OCI-LY1 (cell line): ENCODE measurements at regions not wholly inside any gene's neighbourhood (a gene's known extent, or its start where the extent isn't known, plus 50 kb on each side); places are given as distances from the start of the nearest gene placed in this dataset.

Experiments
- H2AFZ ChIP-seq: fragments of 200-600 bp; sonication (generic), shearing (Covaris generic); 2 replicates; pipeline ENCODE4 v1.6.0; 2014; ENCODE audit warnings: antibody characterized with exemption, mild to moderate bottlenecking, low read length
- H3F3A ChIP-seq: fragments of 200-600 bp; sonication (generic), shearing (Covaris generic); 2 replicates; pipeline ENCODE4 v1.6.0; 2014; ENCODE audit warnings: mild to moderate bottlenecking, antibody characterized with exemption, low read length, moderate library complexity; ENCODE audit not compliant: insufficient read depth
- H3K27ac ChIP-seq: fragments of 200-600 bp; sonication (generic); 2 replicates; pipeline ENCODE4 v1.5.1; 2014; ENCODE audit warnings: low read length, mixed run types, mild to moderate bottlenecking, low read depth; ENCODE audit not compliant: poor library complexity, severe bottlenecking
- H3K27me3 ChIP-seq: fragments of 200-600 bp; sonication (generic); 2 replicates; pipeline ENCODE4 v1.6.0; 2014; ENCODE audit warnings: antibody characterized with exemption, mild to moderate bottlenecking, low read length, moderate library complexity; ENCODE audit not compliant: insufficient read depth
- H3K36me3 ChIP-seq: fragments of 200-600 bp; sonication (generic); 2 replicates; pipeline ENCODE4 v1.6.1; 2014; ENCODE audit warnings: mild to moderate bottlenecking, antibody characterized with exemption, low read length, moderate library complexity, mixed read lengths; ENCODE audit not compliant: insufficient read depth
- H3K4me1 ChIP-seq: fragments of 200-600 bp; sonication (generic); 2 replicates; pipeline ENCODE4 v1.5.1; 2014; ENCODE audit warnings: mild to moderate bottlenecking, low read length, moderate library complexity; ENCODE audit not compliant: insufficient read depth, severe bottlenecking
- H3K4me2 ChIP-seq: fragments of 200-600 bp; sonication (generic), shearing (Covaris generic); 2 replicates; pipeline ENCODE4 v1.6.1; 2014; ENCODE audit warnings: low read length
- H3K4me3 ChIP-seq: fragments of 200-600 bp; sonication (generic); 2 replicates; pipeline ENCODE4 v1.5.1; 2014; ENCODE audit warnings: low read length, low read depth, mild to moderate bottlenecking, mixed read lengths; ENCODE audit not compliant: poor library complexity, severe bottlenecking
- H3K79me2 ChIP-seq: fragments of 200-600 bp; shearing (Covaris generic); 2 replicates; pipeline ENCODE4 v1.6.1; 2016; ENCODE audit warnings: mixed run types, low read length, mixed read lengths; ENCODE audit not compliant: insufficient read depth
- H3K9ac ChIP-seq: fragments of 200-600 bp; sonication (generic), shearing (Covaris generic); 2 replicates; pipeline ENCODE4 v1.6.1; 2014; ENCODE audit warnings: mild to moderate bottlenecking, low read length, mixed read lengths
- H3K9me2 ChIP-seq: fragments of 200-600 bp; sonication (generic), shearing (Covaris generic); 2 replicates; pipeline ENCODE4 v1.6.1; 2014; ENCODE audit warnings: low read depth, mild to moderate bottlenecking, low read length, mixed read lengths
- H3K9me3 ChIP-seq: fragments of 200-600 bp; shearing (Covaris generic); 2 replicates; pipeline ENCODE4 v1.6.1; 2014; ENCODE audit warnings: low read length, mixed read lengths
- H4K20me1 ChIP-seq: fragments of 200-600 bp; sonication (generic), shearing (Covaris generic); 2 replicates; pipeline ENCODE4 v1.6.0; 2016; ENCODE audit warnings: mild to moderate bottlenecking, low read length; ENCODE audit not compliant: insufficient read depth
- EZH2 ChIP-seq: fragments of 200-600 bp; sonication (generic), shearing (Covaris generic); IDR thresholded peaks from 2 replicates; pipeline ENCODE4 v1.8.0; 2017; ENCODE audit warnings: borderline replicate concordance, mixed run types, mild to moderate bottlenecking, antibody characterized with exemption, low read length, moderate library complexity, mixed read lengths
- TF ChIP-seq, protein P1 (sequence below): fragments of 200-600 bp; sonication (generic), shearing (Covaris generic); IDR thresholded peaks from 2 replicates; pipeline ENCODE4 v1.5.1; 2017; ENCODE audit warnings: mild to moderate bottlenecking, antibody characterized with exemption, low read length, moderate library complexity, mixed read lengths

DNA sequence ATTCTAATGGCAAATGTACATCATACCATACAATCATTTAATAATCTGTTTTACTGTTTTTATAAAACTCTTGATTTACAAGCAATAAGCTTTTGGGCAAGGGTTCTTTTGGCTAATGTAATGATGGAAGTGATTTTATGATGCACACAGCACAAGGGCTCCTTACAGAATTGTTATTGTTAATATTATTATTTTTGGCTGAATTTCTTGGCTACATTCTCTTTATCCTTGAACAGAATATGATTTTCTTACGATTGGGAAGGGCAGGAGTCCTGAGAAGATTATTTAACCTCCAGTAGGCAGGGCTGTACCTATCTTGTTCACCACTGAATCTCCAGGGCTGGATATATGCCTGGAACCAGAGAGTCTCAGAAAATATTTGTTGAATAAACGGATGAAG, 70.4 kb upstream of the ARHGAP20 start:
- no peak overlapping the region for H2AFZ ChIP-seq
- TF ChIP-seq EZH2 = no peak
- TF ChIP-seq, protein P1, sequence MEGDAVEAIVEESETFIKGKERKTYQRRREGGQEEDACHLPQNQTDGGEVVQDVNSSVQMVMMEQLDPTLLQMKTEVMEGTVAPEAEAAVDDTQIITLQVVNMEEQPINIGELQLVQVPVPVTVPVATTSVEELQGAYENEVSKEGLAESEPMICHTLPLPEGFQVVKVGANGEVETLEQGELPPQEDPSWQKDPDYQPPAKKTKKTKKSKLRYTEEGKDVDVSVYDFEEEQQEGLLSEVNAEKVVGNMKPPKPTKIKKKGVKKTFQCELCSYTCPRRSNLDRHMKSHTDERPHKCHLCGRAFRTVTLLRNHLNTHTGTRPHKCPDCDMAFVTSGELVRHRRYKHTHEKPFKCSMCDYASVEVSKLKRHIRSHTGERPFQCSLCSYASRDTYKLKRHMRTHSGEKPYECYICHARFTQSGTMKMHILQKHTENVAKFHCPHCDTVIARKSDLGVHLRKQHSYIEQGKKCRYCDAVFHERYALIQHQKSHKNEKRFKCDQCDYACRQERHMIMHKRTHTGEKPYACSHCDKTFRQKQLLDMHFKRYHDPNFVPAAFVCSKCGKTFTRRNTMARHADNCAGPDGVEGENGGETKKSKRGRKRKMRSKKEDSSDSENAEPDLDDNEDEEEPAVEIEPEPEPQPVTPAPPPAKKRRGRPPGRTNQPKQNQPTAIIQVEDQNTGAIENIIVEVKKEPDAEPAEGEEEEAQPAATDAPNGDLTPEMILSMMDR = no peak
- no peak overlapping the region for H3K9ac ChIP-seq
- H3K9me3 ChIP-seq = peaks cover 6% of the 10 kb centered on the region; the same call in 1 of the 2 replicates
- H3F3A ChIP-seq = no peaks in the 10 kb centered on the region
- no peaks in the 10 kb centered on the region for H4K20me1 ChIP-seq
- no peaks in the 10 kb centered on the region for H3K79me2 ChIP-seq
- H3K36me3 ChIP-seq = no peaks in the 10 kb centered on the region
- no peaks in the 10 kb centered on the region for H3K27me3 ChIP-seq
- no peak overlapping the region for H3K27ac ChIP-seq
- no peak overlapping the region for H3K4me3 ChIP-seq
- H3K4me1 ChIP-seq = no peaks in the 10 kb centered on the region
- no peaks in the 10 kb centered on the region; the same call in 1 of the 2 replicates for H3K9me2 ChIP-seq
- H3K4me2 ChIP-seq = no peak overlapping the region

DNA sequence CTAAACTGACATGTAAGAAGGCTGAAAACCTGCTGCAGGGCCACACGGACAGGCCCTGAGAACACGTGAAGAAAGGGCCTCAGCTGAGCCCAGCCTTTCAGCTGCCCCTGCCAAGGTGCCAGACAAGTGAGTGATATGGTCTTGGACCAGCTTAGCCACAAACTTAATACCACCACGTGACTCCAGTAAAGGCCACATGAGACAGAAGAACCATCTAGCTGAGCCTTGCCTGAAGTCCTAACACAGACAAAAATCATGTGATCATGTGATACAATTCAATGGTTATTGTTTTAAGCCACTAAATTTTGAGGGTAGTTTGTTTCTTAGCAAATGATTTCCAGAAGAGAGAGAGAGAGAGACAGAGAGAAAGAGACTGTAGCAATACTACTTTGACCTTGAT, 66.9 kb upstream of the ARHGAP20 start:
- H3K4me1 ChIP-seq = no peaks in the 10 kb centered on the region
- no peaks in the 10 kb centered on the region; the same call in 1 of the 2 replicates for H3K9me2 ChIP-seq
- no peaks in the 10 kb centered on the region for H3K27me3 ChIP-seq
- no peaks in the 10 kb centered on the region for H3K36me3 ChIP-seq
- H3K79me2 ChIP-seq = no peaks in the 10 kb centered on the region
- H3K9ac ChIP-seq = no peak overlapping the region
- no peak for TF ChIP-seq EZH2
- TF ChIP-seq, protein P1 = no peak
- H3K27ac ChIP-seq = no peak overlapping the region
- no peak overlapping the region for H3K4me3 ChIP-seq
- H3K9me3 ChIP-seq = peaks cover 6% of the 10 kb centered on the region; the same call in 1 of the 2 replicates
- H2AFZ ChIP-seq = no peak overlapping the region
- no peaks in the 10 kb centered on the region for H4K20me1 ChIP-seq
- no peaks in the 10 kb centered on the region for H3F3A ChIP-seq
- no peak overlapping the region for H3K4me2 ChIP-seq

DNA sequence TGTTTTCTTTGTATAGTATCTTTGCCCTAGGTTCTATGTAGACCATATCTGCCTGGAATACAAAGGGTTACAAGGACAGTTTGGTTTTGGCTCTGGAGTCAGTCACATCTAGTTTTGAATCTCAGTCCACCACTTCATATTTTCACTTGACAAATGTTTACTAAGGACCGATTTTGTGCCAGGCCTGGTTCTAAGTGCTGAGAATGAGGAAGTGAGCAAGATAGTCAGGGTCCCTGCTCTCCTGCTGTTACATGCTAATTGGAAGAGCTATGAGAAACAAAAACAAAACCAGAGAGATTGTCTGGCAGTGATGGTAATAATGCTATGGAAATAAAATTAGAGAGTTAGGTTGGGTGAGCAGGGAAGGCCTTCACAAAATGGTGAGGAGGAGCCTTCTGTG, 66.1 kb upstream of the ARHGAP20 start:
- TF ChIP-seq, protein P1 = no peak
- TF ChIP-seq EZH2 = no peak
- Histone ChIP-seq H3K79me2 (no peaks in the 10 kb centered on the region), H3K36me3 (no peaks in the 10 kb centered on the region), H3F3A (no peaks in the 10 kb centered on the region), H3K9ac (no peak overlapping the region), H3K4me2 (no peak overlapping the region), H2AFZ (no peak overlapping the region), H3K9me3 (peaks cover 6% of the 10 kb centered on the region; the same call in 1 of the 2 replicates), H4K20me1 (no peaks in the 10 kb centered on the region), H3K27ac (no peak overlapping the region), H3K9me2 (no peaks in the 10 kb centered on the region; the same call in 1 of the 2 replicates), H3K4me3 (no peak overlapping the region), H3K27me3 (no peaks in the 10 kb centered on the region), H3K4me1 (no peaks in the 10 kb centered on the region)
